ENCODE measurements at regions not wholly inside any gene's neighbourhood (a gene's known extent, or its start where the extent isn't known, plus 50 kb on each side); places are given as distances from the start of the nearest gene placed in this dataset.
A peak's percentile ranks its signal among the peaks of the same experiment; 100 is the strongest.

- Histone ChIP-seq H3K56ac (ENCODE audit: insufficient read length, low read depth, low read length) (no peak overlapping the region), H3K4me1 (ENCODE audit: insufficient read depth, low read length) (no peaks in the 10 kb centered on the region), H3K23me2 (ENCODE audit: insufficient read length, low read depth, low read length, poor library complexity, severe bottlenecking) (no peaks in the 10 kb centered on the region), H3K79me2 (ENCODE audit: insufficient read depth, low read length) (no peaks in the 10 kb centered on the region), H4K20me1 (ENCODE audit: control insufficient read depth, insufficient read depth, insufficient read length) (no peaks in the 10 kb centered on the region), H4K91ac (ENCODE audit: insufficient read length, low read depth, low read length) (no peak overlapping the region), H3K14ac (ENCODE audit: insufficient read depth, low read length) (no peak overlapping the region), H2BK15ac (ENCODE audit: low read depth, low read length) (no peak overlapping the region), H3K4me2 (ENCODE audit: insufficient read depth, insufficient read length, low read length) (no peak overlapping the region), H4K5ac (ENCODE audit: insufficient read length, low read depth, low read length) (no peak overlapping the region), H3K9ac (ENCODE audit: extremely low read depth, insufficient read length, low read length) (no peak overlapping the region), H3K9me3 (ENCODE audit: control insufficient read depth, low read depth, low read length) (peaks cover 31% of the 10 kb centered on the region), H3K27me3 (ENCODE audit: insufficient read depth, low read length) (no peaks in the 10 kb centered on the region), H3K27ac (ENCODE audit: insufficient read length, low read depth, low read length) (no peak overlapping the region), H3K23ac (ENCODE audit: insufficient read length, low read depth, low read length) (no peak overlapping the region), H3K4ac (ENCODE audit: low read depth, low read length) (no peak overlapping the region), H2BK20ac (ENCODE audit: low read depth, low read length, poor library complexity, severe bottlenecking) (no peak overlapping the region), H2AFZ (ENCODE audit: low read length) (no peak overlapping the region), H2AK5ac (ENCODE audit: insufficient read length, low read length) (no peak overlapping the region), H3K18ac (ENCODE audit: insufficient read length, low read depth, low read length) (no peak overlapping the region), H2BK5ac (ENCODE audit: insufficient read length, low read length) (no peak overlapping the region), H2BK120ac (ENCODE audit: low read depth, low read length, poor library complexity, severe bottlenecking) (no peak overlapping the region), H3K79me1 (ENCODE audit: insufficient read depth, low read depth, low read length, poor library complexity, severe bottlenecking) (no peaks in the 10 kb centered on the region), H4K8ac (replicated peaks; ENCODE audit: insufficient read length, low read depth, low read length) (no peak overlapping the region), H3T11ph (ENCODE audit: low read length) (no peak overlapping the region), H2BK12ac (ENCODE audit: insufficient read length, low read depth, low read length) (no peak overlapping the region)
- no peak overlapping the region for H3K4me3 Mint-ChIP-seq
- H3K4me1 Mint-ChIP-seq: no peaks in the 10 kb centered on the region
- no peaks in the 10 kb centered on the region for H3K27me3 Mint-ChIP-seq (ENCODE audit: low read depth)
- TF ChIP-seq CTCF (conservative IDR thresholded peaks at IDR 0.05): peak; percentile 50; the same call in 2 of the 3 replicates
- DNase-seq: peak; percentile 45
- peaks cover 0 to 8% (median 6%) of the 10 kb centered on the region in 3 experiments; a peak in 2 of 7 replicates for H3K36me3 Mint-ChIP-seq (ENCODE audit: insufficient read depth in 1 of 3, low read depth in 3 of 3)
- no peak overlapping the region for H3K27ac Mint-ChIP-seq
- no CpG with 5 or more reads among the region's 5 CpGs for WGBS (ENCODE audit: extremely low coverage, insufficient read length, low lambda C conversion rate)
- peaks cover 20 to 22% of the 10 kb centered on the region in 2 experiments for H3K9me3 Mint-ChIP-seq
Measured at GRCh38 chrX:75968293-75968692, 183.2 kb upstream of the MAGEE2 start.
